Amniotic epithelial cell (primary cell): ENCODE measurements at regions not wholly inside any gene's neighbourhood (a gene's known extent, or its start where the extent isn't known, plus 50 kb on each side); places are given as distances from the start of the nearest gene placed in this dataset.
"Not testable (repeated sequence)": the region's sequence is repeated elsewhere in the genome, so short reads cannot be mapped to it uniquely, and the experiment has no call there.

Source experiments
- DNase-seq: peaks from one replicate; pipeline ENCODE4 v3.0.0-alpha.2; 2010; ENCODE audit warnings: low read depth

GRCh38 chr2:118387509-118387908 is 299.2 kb downstream of the INSIG2 start:
- DNase-seq: no peak

- DNase-seq: no peak
Observed at GRCh38 chr2:118386641-118387302, 298.5 kb downstream of the INSIG2 start.

- no peak for DNase-seq
Observed at GRCh38 chr2:118380915-118381653, 292.8 kb downstream of the INSIG2 start.

GRCh38 chr2:118375907-118376485 is 287.7 kb downstream of the INSIG2 start:
- DNase-seq: no peak

GRCh38 chr2:118374974-118375755 is 286.9 kb downstream of the INSIG2 start:
- no peak for DNase-seq

GRCh38 chr2:118372886-118373830 is 284.9 kb downstream of the INSIG2 start:
- no peak for DNase-seq

GRCh38 chr2:118371515-118371914 is 283.2 kb downstream of the INSIG2 start:
- DNase-seq: no peak

GRCh38 chr2:118369521-118369920 is 281.2 kb downstream of the INSIG2 start:
- not testable (repeated sequence) for DNase-seq

GRCh38 chr2:118363604-118364003 is 275.3 kb downstream of the INSIG2 start:
- no peak for DNase-seq

- DNase-seq: no peak
Observed at GRCh38 chr2:118356051-118356450, 267.8 kb downstream of the INSIG2 start.

- DNase-seq: no peak
Observed at GRCh38 chr2:118351796-118352195, 263.5 kb downstream of the INSIG2 start.

GRCh38 chr2:118350621-118351020 is 262.4 kb downstream of the INSIG2 start:
- no peak for DNase-seq

GRCh38 chr2:118349365-118349764 is 261.1 kb downstream of the INSIG2 start:
- DNase-seq: no peak

GRCh38 chr2:118348380-118349034 is 260.2 kb downstream of the INSIG2 start:
- no peak for DNase-seq

GRCh38 chr2:118345465-118345864 is 257.2 kb downstream of the INSIG2 start:
- DNase-seq: no peak

- no peak for DNase-seq
Observed at GRCh38 chr2:118340103-118340502, 251.8 kb downstream of the INSIG2 start.

- no peak for DNase-seq
Observed at GRCh38 chr2:118339386-118339785, 251.1 kb downstream of the INSIG2 start.

GRCh38 chr2:118333664-118334063 is 245.4 kb downstream of the INSIG2 start:
- no peak for DNase-seq

- DNase-seq: no peak
Observed at GRCh38 chr2:118325321-118325955, 237.2 kb downstream of the INSIG2 start.

- DNase-seq: peak; percentile 3
Observed at GRCh38 chr2:118322406-118322805, 234.1 kb downstream of the INSIG2 start.
